Breast epithelium (tissue), 4 donors: ENCODE measurements at regions not wholly inside any gene's neighbourhood (a gene's known extent, or its start where the extent isn't known, plus 50 kb on each side); places are given as distances from the start of the nearest gene placed in this dataset.

Experiments used
- DNase-seq, 2 donors: peaks; one replicate each; pipeline ENCODE4 v3.0.0-alpha.2; 2019; ENCODE audit warnings: low spot score in 2 of 2
- H3K27ac ChIP-seq, 2 donors: fragments of 200-600 bp; sonication (generic) in 1 of 2; one replicate each; pipeline ENCODE4 v1.5.1; 2016 to 2019; ENCODE audit warnings: mild to moderate bottlenecking in 1 of 2
- H3K27me3 ChIP-seq, 2 donors: fragments of 200-600 bp; sonication (generic) in 1 of 2; one replicate each; pipeline versions ENCODE4 v1.5.1 to v1.6.0; 2017 to 2019; ENCODE audit warnings: control low read depth in 1 of 2, mild to moderate bottlenecking in 1 of 2
- H3K36me3 ChIP-seq: fragments of 200-600 bp; one replicate; pipeline ENCODE4 v1.5.1; 2019
- H3K4me1 ChIP-seq, 2 donors: fragments of 200-600 bp; sonication (generic); one replicate each; pipeline ENCODE4 v1.5.1; 2016 to 2019; ENCODE audit warnings: control low read depth in 1 of 2
- H3K4me3 ChIP-seq, 3 donors: fragments of 200-600 bp; sonication (generic); 1 replicate in 2 of 3; 2 replicates in 1 of 3; pipeline ENCODE4 v1.5.1; 2016 to 2019; ENCODE audit warnings: mild to moderate bottlenecking in 3 of 3, moderate library complexity in 2 of 3
- H3K9me3 ChIP-seq, 2 donors: fragments of 200-600 bp; sonication (generic) in 1 of 2; one replicate each; pipeline ENCODE4 v1.5.1; 2016 to 2019; ENCODE audit warnings: control low read depth in 1 of 2
- CTCF ChIP-seq, 3 donors: fragments of 450-650 bp; IDR thresholded peaks; one replicate each; pipeline ENCODE4 v1.5.1; 2016 to 2017; ENCODE audit warnings: antibody characterized with exemption in 3 of 3, mild to moderate bottlenecking in 3 of 3, moderate library complexity in 3 of 3
- POLR2A ChIP-seq: fragments of 450-650 bp; IDR thresholded peaks from one replicate; pipeline ENCODE4 v1.6.1; 2016; ENCODE audit warnings: antibody characterized with exemption, mild to moderate bottlenecking, moderate library complexity
- POLR2AphosphoS5 ChIP-seq, 3 donors: sonication (generic); formaldehyde crosslinking; IDR thresholded peaks; one replicate each; pipeline ENCODE4 v1.6.1; 2017; ENCODE audit warnings: antibody characterized with exemption in 3 of 3
- intact Hi-C: fragments of 100-400 bp; cut with DNase I; formaldehyde crosslinking; loops from one replicate; pipeline ENCODE4 v1.15.1; 2023; ENCODE audit warnings: low total_unique reads

- Histone ChIP-seq H3K27me3 (no peaks in the 10 kb centered on the region), H3K36me3 (no peaks in the 10 kb centered on the region), H3K9me3 (no peaks in the 10 kb centered on the region), H3K4me1 (no peaks in the 10 kb centered on the region), H3K4me3 (no peak overlapping the region), H3K27ac (no peak overlapping the region)
- TF ChIP-seq CTCF (IDR thresholded peaks at IDR 0.05) (peak in 1 of 3 donors; percentile 30), POLR2A (no peak), POLR2AphosphoS5 (IDR thresholded peaks at IDR 0.05) (no peak)
- peak in 1 of 2 donors; percentile 20 for DNase-seq
- intact Hi-C loops: no loop called here
Observed at GRCh38 chrX:33336783-33337182, 125.4 kb upstream of the DMD start.

GRCh38 chrX:33333271-33333670 is 121.9 kb upstream of the DMD start:
- Histone ChIP-seq H3K36me3 (no peaks in the 10 kb centered on the region), H3K4me1 (no peaks in the 10 kb centered on the region), H3K27me3 (no peaks in the 10 kb centered on the region), H3K27ac (no peak overlapping the region), H3K4me3 (no peak overlapping the region), H3K9me3 (no peaks in the 10 kb centered on the region)
- no peak for TF ChIP-seq POLR2A
- no peak for TF ChIP-seq POLR2AphosphoS5 (IDR thresholded peaks at IDR 0.05)
- TF ChIP-seq CTCF (IDR thresholded peaks at IDR 0.05): no peak
- intact Hi-C loops: no loop called here
- DNase-seq: no peak

- intact Hi-C loops: no loop called here
- Histone ChIP-seq H3K36me3 (no peaks in the 10 kb centered on the region), H3K4me3 (no peak overlapping the region), H3K27me3 (no peaks in the 10 kb centered on the region), H3K9me3 (no peaks in the 10 kb centered on the region), H3K4me1 (no peaks in the 10 kb centered on the region), H3K27ac (no peak overlapping the region)
- DNase-seq: no peak
- TF ChIP-seq POLR2A: no peak
- TF ChIP-seq CTCF (IDR thresholded peaks at IDR 0.05): no peak
- TF ChIP-seq POLR2AphosphoS5 (IDR thresholded peaks at IDR 0.05): no peak
Observed at GRCh38 chrX:33330798-33331197, 119.4 kb upstream of the DMD start.

GRCh38 chrX:33324099-33324498 is 112.8 kb upstream of the DMD start:
- intact Hi-C loops: no loop called here
- Histone ChIP-seq H3K36me3 (no peaks in the 10 kb centered on the region), H3K4me3 (no peak overlapping the region), H3K9me3 (no peaks in the 10 kb centered on the region), H3K27me3 (peaks cover 0 to 7% of the 10 kb centered on the region in 2 donors), H3K27ac (no peak overlapping the region), H3K4me1 (no peaks in the 10 kb centered on the region)
- no peak for DNase-seq
- TF ChIP-seq CTCF (IDR thresholded peaks at IDR 0.05): no peak
- TF ChIP-seq POLR2AphosphoS5 (IDR thresholded peaks at IDR 0.05): no peak
- TF ChIP-seq POLR2A: no peak

GRCh38 chrX:33307911-33308354 is 96.6 kb upstream of the DMD start:
- intact Hi-C loops: no loop called here
- no peaks in the 10 kb centered on the region for H3K36me3 ChIP-seq

More at GRCh38 chrX:33307911-33308354, 96.6 kb upstream of the DMD start:
- H3K27ac ChIP-seq: peak overlapping the region in 1 of 2 donors; percentile 45
- TF ChIP-seq CTCF (IDR thresholded peaks at IDR 0.05) (no peak), POLR2AphosphoS5 (IDR thresholded peaks at IDR 0.05) (no peak), POLR2A (no peak)
- H3K4me3 ChIP-seq: no peak overlapping the region
- H3K4me1 ChIP-seq: no peaks in the 10 kb centered on the region
- peaks cover 0 to 5% of the 10 kb centered on the region in 2 donors for H3K27me3 ChIP-seq
- H3K9me3 ChIP-seq: no peaks in the 10 kb centered on the region
- DNase-seq: no peak
